ENCODE measurements at regions not wholly inside any gene's neighbourhood (a gene's known extent, or its start where the extent isn't known, plus 50 kb on each side); places are given as distances from the start of the nearest gene placed in this dataset.

- H3K27ac Mint-ChIP-seq = no peak overlapping the region
- no peaks in the 10 kb centered on the region for H3K36me3 Mint-ChIP-seq
- intact Hi-C loops (cut with micrococcal nuclease) = no loop called here
- Histone ChIP-seq H3K27ac (ENCODE audit: low read length) (no peak overlapping the region), H3K4me3 (ENCODE audit: low read length) (no peak overlapping the region), H3K27me3 (ENCODE audit: control insufficient read depth, insufficient read depth, low read length) (no peaks in the 10 kb centered on the region), H3K4me1 (ENCODE audit: control insufficient read depth, insufficient read depth, low read length) (no peaks in the 10 kb centered on the region), H3K9me3 (ENCODE audit: control insufficient read depth, insufficient read depth, low read length) (no peaks in the 10 kb centered on the region), H3K36me3 (ENCODE audit: control insufficient read depth, insufficient read depth, low read length) (no peaks in the 10 kb centered on the region)
- no peaks in the 10 kb centered on the region for H3K9me3 Mint-ChIP-seq
- WGBS (ENCODE audit: insufficient coverage) = 100% methylated on average over 1 of the region's 1 CpG
- peaks cover 0 to 5% of the 10 kb centered on the region in 2 donors for H3K4me1 Mint-ChIP-seq
- H3K4me3 Mint-ChIP-seq = no peak overlapping the region
- ATAC-seq (no peak), DNase-seq (no peak)
- TF ChIP-seq, protein P1, sequence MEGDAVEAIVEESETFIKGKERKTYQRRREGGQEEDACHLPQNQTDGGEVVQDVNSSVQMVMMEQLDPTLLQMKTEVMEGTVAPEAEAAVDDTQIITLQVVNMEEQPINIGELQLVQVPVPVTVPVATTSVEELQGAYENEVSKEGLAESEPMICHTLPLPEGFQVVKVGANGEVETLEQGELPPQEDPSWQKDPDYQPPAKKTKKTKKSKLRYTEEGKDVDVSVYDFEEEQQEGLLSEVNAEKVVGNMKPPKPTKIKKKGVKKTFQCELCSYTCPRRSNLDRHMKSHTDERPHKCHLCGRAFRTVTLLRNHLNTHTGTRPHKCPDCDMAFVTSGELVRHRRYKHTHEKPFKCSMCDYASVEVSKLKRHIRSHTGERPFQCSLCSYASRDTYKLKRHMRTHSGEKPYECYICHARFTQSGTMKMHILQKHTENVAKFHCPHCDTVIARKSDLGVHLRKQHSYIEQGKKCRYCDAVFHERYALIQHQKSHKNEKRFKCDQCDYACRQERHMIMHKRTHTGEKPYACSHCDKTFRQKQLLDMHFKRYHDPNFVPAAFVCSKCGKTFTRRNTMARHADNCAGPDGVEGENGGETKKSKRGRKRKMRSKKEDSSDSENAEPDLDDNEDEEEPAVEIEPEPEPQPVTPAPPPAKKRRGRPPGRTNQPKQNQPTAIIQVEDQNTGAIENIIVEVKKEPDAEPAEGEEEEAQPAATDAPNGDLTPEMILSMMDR (IDR thresholded peaks at IDR 0.05) = no peak
- no peaks in the 10 kb centered on the region for H3K27me3 Mint-ChIP-seq (ENCODE audit: low read depth in 2 of 2)
These were observed 74.0 kb upstream of the RPS4Y2 start for GRCh38 chrY:20681935-20682334.

- no peaks in the 10 kb centered on the region for H3K27me3 Mint-ChIP-seq (ENCODE audit: low read depth in 2 of 2)
- ATAC-seq = no peak
- no CpG with 5 or more reads among the region's 1 CpG for WGBS (ENCODE audit: insufficient coverage)
- Histone ChIP-seq H3K36me3 (ENCODE audit: control insufficient read depth, insufficient read depth, low read length) (no peaks in the 10 kb centered on the region), H3K9me3 (ENCODE audit: control insufficient read depth, insufficient read depth, low read length) (no peaks in the 10 kb centered on the region), H3K27ac (ENCODE audit: low read length) (no peak overlapping the region), H3K27me3 (ENCODE audit: control insufficient read depth, insufficient read depth, low read length) (no peaks in the 10 kb centered on the region), H3K4me1 (ENCODE audit: control insufficient read depth, insufficient read depth, low read length) (no peaks in the 10 kb centered on the region), H3K4me3 (ENCODE audit: low read length) (no peak overlapping the region)
- intact Hi-C loops (cut with micrococcal nuclease) = no loop called here
- TF ChIP-seq, protein P1 (IDR thresholded peaks at IDR 0.05) = no peak
- peaks cover 0 to 9% of the 10 kb centered on the region in 2 donors for H3K4me1 Mint-ChIP-seq
- no peaks in the 10 kb centered on the region for H3K9me3 Mint-ChIP-seq
- DNase-seq = no peak
- H3K4me3 Mint-ChIP-seq = no peak overlapping the region
- H3K27ac Mint-ChIP-seq = no peak overlapping the region
- no peaks in the 10 kb centered on the region for H3K36me3 Mint-ChIP-seq
These were observed 72.5 kb upstream of the RPS4Y2 start for GRCh38 chrY:20683371-20683770.

GRCh38 chrY:20686674-20687073 lies 69.2 kb upstream of the RPS4Y2 start:
- TF ChIP-seq, protein P1 (IDR thresholded peaks at IDR 0.05) = no peak
- Histone ChIP-seq H3K4me3 (ENCODE audit: low read length) (no peak overlapping the region), H3K9me3 (ENCODE audit: control insufficient read depth, insufficient read depth, low read length) (no peaks in the 10 kb centered on the region), H3K27ac (ENCODE audit: low read length) (no peak overlapping the region), H3K36me3 (ENCODE audit: control insufficient read depth, insufficient read depth, low read length) (no peaks in the 10 kb centered on the region), H3K27me3 (ENCODE audit: control insufficient read depth, insufficient read depth, low read length) (no peaks in the 10 kb centered on the region), H3K4me1 (ENCODE audit: control insufficient read depth, insufficient read depth, low read length) (no peaks in the 10 kb centered on the region)
- ATAC-seq (no peak), DNase-seq (no peak)
- no peaks in the 10 kb centered on the region for H3K36me3 Mint-ChIP-seq
- H3K4me1 Mint-ChIP-seq = peaks cover 0 to 9% of the 10 kb centered on the region in 2 donors
- intact Hi-C loops (cut with micrococcal nuclease) = no loop called here
- no peaks in the 10 kb centered on the region for H3K9me3 Mint-ChIP-seq
- no peak overlapping the region for H3K27ac Mint-ChIP-seq
- no peak overlapping the region for H3K4me3 Mint-ChIP-seq
- no peaks in the 10 kb centered on the region for H3K27me3 Mint-ChIP-seq (ENCODE audit: low read depth in 2 of 2)

Data from natural killer cell (primary cell).